HG02852 (cell line): ENCODE measurements at regions not wholly inside any gene's neighbourhood (a gene's known extent, or its start where the extent isn't known, plus 50 kb on each side); places are given as distances from the start of the nearest gene placed in this dataset.

ENCODE experiments used
- ATAC-seq: cut with Tn5 transposase; IDR thresholded peaks from one replicate; pipeline ENCODE4 v1.9.1; 2021; ENCODE audit warnings: mild to moderate bottlenecking, moderate library complexity; ENCODE audit not compliant: unreplicated experiment

DNA sequence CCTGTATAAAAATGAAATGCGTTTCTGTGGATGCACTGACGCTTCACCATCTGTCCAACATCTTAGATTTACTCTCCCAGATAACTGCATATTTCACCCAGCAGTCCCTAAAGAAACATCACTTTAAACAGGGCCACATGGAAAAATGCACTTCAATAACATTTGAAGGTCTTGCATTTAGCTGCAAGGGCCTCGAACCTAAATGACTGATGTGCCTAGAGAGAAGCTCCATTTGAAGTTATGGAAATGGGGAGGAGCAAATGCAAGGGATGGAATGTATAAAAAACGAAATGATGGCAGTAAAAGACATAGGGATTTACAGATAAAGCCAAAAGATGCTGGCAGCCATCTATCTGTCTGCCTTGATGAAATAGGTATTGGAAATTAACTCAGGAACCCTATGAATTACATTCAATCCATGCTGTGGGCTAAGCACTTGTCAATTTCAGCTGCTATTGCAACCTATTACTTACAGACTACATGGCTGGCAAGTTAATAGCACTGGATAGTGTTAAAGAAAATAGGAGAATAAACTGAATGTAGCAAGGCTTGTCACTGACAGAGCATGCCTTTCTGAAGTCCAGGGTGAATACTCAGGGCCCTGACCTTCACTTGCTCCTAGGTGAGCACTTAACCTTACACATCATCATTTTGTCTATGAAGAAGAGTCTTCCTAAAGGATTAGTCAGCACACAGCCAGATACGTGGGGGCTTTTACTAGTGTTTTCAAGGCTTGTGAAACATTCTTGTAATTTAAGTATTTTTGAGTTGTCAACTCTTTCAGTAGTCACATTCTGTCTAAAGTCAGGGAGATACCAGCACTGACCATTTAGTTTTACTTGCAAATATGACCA lies 963.4 kb downstream of the PCDH17 start:
- no peak for ATAC-seq

DNA sequence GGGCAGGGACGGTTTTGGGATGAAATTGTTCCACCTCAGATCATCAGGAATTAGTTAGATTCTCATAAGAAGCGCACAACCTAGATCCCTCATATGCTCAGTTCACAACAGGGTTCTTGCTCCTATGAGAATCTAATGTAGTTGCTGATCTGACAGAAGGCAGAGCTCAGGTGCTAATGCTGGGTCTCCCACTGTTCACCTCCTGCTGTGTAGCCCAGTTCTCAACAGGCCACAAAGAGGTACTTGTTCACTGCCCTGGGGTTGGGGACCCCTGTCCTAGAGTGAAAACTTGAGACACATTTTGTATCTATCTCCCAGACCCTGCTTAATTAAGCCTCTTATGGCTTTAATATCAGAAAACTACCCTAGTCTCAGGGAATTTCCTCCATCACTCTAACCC lies 966.0 kb downstream of the PCDH17 start:
- ATAC-seq = no peak

DNA sequence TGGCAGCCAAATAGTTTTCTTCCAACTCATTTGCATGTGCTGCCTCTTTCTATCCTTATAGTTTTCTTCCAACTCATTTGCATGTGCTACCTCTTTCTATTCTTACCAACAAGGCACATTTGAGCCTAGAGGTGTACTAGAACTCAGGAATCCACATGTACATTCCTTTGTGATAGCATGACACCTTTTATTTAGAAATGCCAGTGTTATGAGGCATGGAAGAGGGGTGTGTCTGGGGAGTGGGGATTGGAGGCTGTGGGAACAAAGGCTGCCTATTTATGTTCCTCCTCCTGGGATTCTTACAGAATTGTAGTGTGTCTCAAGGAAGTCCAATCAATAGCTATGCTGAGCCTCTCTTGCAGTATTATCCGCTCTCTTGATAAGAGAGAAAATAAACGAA lies 966.7 kb downstream of the PCDH17 start:
- no peak for ATAC-seq

- ATAC-seq = no peak
Observed at GRCh38 chr13:58611117-58611516, 979.6 kb downstream of the PCDH17 start.

DNA sequence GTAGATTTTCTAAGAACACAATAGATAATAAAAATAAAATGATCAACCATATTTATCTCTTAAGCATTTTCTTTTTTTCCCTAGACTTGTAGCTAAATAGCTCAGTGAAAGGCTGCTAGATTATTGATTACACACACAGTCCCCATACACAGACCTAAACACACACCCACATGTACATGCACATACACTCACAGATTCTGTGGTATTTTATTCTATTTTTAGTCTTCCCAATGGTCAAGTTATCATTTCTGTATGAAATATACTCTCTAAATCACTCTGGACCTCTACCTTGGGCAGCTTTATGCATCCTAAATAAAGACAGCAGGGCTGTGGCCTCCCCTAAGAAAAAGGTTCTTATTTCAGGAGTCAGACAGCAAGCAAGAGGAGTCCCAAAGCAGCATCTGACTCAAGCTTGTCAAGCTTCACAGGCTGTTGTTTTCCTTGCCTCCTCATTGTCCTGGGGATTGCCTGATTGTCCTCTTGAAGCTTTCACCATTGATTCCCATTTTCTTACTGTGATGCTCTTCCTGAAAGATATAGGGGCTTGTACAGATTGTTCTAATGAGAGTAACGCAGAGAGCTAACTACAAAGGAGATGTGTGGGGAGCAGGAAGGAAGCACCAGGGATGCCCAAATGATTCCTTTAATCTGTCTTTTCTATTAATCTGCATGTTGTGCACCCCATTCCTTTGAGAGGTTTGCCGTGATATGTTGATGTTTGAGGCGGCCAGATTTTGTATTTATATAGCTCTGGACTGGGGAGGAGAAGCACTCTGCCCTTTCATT lies 986.5 kb downstream of the PCDH17 start:
- no peak for ATAC-seq

DNA sequence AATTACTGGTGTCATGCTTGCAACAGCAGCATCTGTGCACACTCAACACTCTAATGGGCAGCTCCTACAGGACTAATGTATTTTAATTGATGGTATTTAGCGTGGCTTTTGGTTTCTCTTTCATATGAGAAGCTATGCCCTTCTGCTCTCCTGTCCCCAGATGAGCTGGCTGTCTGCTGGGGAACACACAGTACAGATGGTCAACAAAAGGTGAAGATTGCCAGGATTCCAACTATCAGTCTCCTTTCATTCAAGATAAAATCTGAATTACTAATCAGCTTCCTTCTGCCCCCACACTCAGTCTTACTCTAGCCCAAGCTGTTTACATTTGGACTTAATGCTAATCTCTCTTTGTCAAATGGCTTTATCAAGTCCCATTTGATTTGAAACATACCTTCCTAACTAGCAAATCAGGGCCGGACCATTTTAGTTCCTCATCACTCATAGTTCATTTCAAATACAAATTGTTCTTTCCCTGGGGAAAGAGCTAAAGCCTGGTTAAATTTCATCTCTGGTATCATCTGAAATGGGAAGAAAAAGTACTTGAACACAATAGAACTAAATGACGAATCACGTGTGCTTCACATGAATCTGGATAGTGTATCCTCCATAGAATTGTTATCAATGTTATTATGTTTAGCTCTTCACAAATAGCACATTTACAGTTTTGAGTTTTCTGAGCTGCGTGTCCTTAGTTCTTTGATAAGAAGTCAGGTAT lies 988.0 kb downstream of the PCDH17 start:
- no peak for ATAC-seq

- ATAC-seq = no peak
Observed at GRCh38 chr13:58620176-58620575, 988.6 kb downstream of the PCDH17 start.

GRCh38 chr13:58625703-58626389 lies 994.3 kb downstream of the PCDH17 start:
- ATAC-seq = no peak

GRCh38 chr13:58630794-58631193 lies 999.2 kb downstream of the PCDH17 start:
- no peak for ATAC-seq

DNA sequence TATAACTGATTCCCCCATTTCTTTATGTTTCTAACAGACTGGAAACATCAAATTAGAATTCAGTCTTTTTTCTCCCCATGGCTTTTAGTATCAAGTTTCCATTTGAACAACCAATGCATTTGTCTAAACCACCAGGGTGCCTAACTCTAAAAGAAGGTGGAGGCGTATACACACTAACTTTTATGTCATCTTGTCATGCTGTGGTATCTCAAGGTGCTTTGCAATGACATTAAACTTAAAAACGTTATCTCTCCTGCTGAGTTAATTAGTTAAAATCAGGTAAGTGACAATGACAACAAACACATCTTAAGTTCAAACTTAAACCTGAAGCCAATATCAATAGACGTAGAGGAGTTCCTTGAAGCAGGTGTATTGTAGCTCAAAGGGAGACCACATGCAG lies 1001.7 kb downstream of the PCDH17 start:
- ATAC-seq = no peak

DNA sequence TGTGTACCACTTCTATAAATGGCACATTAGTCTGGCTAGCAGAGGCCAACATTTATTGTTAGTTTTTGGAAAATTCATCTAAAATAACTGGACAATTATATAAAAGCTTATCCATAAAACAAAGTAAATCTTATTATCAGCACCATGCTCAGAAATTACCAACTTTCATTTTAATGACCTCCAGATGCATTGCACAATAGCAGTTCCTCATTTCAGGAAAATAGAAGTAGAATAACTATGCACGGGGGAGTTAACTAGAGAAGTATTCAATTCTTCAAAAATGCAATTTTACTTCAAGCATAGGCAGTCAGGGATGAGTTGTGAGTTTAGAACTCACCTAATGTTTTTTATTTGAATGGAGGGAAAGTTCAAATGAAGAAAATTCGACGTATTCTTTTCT lies 1023.5 kb downstream of the PCDH17 start:
- no peak for ATAC-seq

DNA sequence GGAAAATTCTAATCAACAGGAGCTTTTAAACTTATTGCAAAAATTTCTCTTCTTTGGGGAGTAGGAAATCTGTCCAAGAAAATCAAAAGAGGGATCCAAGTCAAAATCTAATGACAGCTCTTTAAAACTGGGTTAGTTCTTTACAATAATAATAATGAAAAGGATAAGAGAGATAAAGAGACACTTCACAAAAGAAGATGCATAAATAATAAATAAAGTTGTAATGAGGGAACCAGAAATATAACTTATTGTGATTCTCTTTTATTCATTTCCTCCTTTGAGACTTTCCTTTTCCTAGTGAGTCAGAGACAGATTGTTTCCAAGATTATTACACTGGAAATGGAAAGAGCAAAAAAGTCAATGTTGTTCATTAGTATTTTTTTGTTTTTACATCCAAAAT lies 1029.3 kb downstream of the PCDH17 start:
- ATAC-seq = no peak

- ATAC-seq = no peak
Observed at GRCh38 chr13:58666331-58666730, 1034.8 kb downstream of the PCDH17 start.

DNA sequence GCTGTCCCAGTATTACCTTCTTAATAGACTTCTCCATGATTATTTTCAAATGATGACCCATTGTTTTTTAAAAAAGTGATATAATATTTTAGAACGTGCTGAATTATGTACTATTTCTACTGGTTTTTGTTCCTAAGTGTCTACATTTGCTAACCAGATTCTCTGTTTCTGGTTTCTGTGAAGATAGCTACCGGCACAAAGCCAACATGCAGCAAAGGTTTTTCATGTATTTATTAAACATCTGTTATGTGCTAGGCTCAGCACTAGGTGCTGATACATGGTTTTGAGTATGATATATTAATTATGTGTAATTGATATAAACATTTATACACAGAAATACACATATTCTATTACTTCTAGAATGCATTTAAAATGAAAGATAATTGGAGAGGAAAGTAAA lies 1035.6 kb downstream of the PCDH17 start:
- no peak for ATAC-seq

- ATAC-seq = no peak
Observed at GRCh38 chr13:58680115-58680514, 1048.6 kb downstream of the PCDH17 start.

GRCh38 chr13:58682616-58683015 lies 1051.1 kb downstream of the PCDH17 start:
- ATAC-seq = no peak

DNA sequence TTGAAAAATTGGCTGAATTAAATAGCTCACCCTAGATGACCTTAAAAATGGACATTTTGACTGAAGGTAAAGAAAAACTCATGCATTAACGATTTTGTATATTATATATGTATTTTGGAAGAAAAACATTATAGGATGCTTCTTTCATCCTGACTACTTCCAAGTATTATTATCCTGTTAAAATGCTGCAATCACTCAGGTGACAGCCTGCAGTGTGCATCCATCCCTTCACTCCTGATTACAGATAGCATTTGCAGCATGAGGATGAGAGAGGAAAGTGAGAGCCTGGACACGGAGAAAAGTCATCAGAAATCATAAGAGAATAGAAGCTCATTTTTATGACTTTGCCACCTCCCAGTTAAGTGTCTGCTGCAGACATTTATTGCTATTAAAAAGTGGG lies 1055.6 kb downstream of the PCDH17 start:
- no peak for ATAC-seq

GRCh38 chr13:58698531-58698930 lies 1067.0 kb downstream of the PCDH17 start:
- no peak for ATAC-seq

- ATAC-seq = no peak
Observed at GRCh38 chr13:58704953-58705352, 1073.4 kb downstream of the PCDH17 start.

GRCh38 chr13:58706421-58706820 lies 1074.9 kb downstream of the PCDH17 start:
- ATAC-seq = no peak

GRCh38 chr13:58712191-58712590 lies 1080.6 kb downstream of the PCDH17 start:
- no peak for ATAC-seq
